Transverse colon (tissue), 4 donors: ENCODE measurements at regions not wholly inside any gene's neighbourhood (a gene's known extent, or its start where the extent isn't known, plus 50 kb on each side); places are given as distances from the start of the nearest gene placed in this dataset.
"Not testable (repeated sequence)": the region's sequence is repeated elsewhere in the genome, so short reads cannot be mapped to it uniquely, and the experiment has no call there.

Experiments used
- DNase-seq: peaks from one replicate; pipeline ENCODE4 v3.0.0-alpha.2; 2019
- H3K27ac ChIP-seq, 4 donors: fragments of 200-600 bp; sonication (generic); 2 replicates each; pipeline ENCODE4 v1.5.1; 2016 to 2018; ENCODE audit warnings: inconsistent platforms in 4 of 4
- H3K27me3 ChIP-seq: fragments of 200-600 bp; sonication (generic); 2 replicates; pipeline ENCODE4 v1.5.1; 2017; ENCODE audit warnings: inconsistent platforms
- H3K36me3 ChIP-seq, 4 donors: fragments of 200-600 bp; sonication (generic); 2 replicates each; pipeline ENCODE4 v1.5.1; 2017 to 2019; ENCODE audit warnings: inconsistent platforms in 4 of 4
- H3K4me1 ChIP-seq, 4 donors: fragments of 200-600 bp; sonication (generic); 2 replicates each; pipeline ENCODE4 v1.5.1; 2017 to 2020; ENCODE audit warnings: inconsistent platforms in 4 of 4
- H3K4me3 ChIP-seq, 4 donors: fragments of 200-600 bp; sonication (generic); 1 replicate in 1 of 4; 2 replicates in 3 of 4; pipeline versions ENCODE4 v1.5.1 to v1.6.1; 2017 to 2019; ENCODE audit warnings: inconsistent platforms in 4 of 4
- H3K9me3 ChIP-seq, 2 donors: fragments of 200-600 bp; sonication (generic); 2 replicates each; pipeline ENCODE4 v1.5.1; 2017 to 2019; ENCODE audit warnings: inconsistent platforms in 2 of 2
- WGBS, 2 donors: methylation state at CpG; one replicate each; pipeline ENCODE4 v1.1.5; 2018; ENCODE audit warnings: low coverage in 1 of 2; 5-methylcytosine and 5-hydroxymethylcytosine counted together
- in situ Hi-C, 4 donors: fragments of 200-750 bp; cut with MboI; loops; one replicate each; pipeline versions ENCODE4 v1.15.0 to v1.15.1; 2017; ENCODE audit warnings: low sequenced_read_pairs in 3 of 4, low pct_ligation_motif_present in 1 of 4, low pct_unique_long_range_greater_than_20kb in 1 of 4
- intact Hi-C: fragments of 100-400 bp; cut with DNase I; formaldehyde crosslinking; loops from one replicate; pipeline ENCODE4 v1.15.1; 2023; ENCODE audit warnings: low total_unique reads

- DNase-seq, H3K27me3 ChIP-seq, intact Hi-C loops, H3K4me3 ChIP-seq, H3K36me3 ChIP-seq, H3K27ac ChIP-seq, in situ Hi-C loops, H3K4me1 ChIP-seq, H3K9me3 ChIP-seq: not testable (repeated sequence)
- no CpG with 5 or more reads among the region's 6 CpGs for WGBS, 2 donors
Observed at GRCh38 chr15:21357056-21357455, 83.2 kb downstream of the POTEB3 start.

GRCh38 chr15:21355944-21356343, 84.4 kb downstream of the POTEB3 start:
- intact Hi-C loops, H3K36me3 ChIP-seq, H3K4me1 ChIP-seq, H3K4me3 ChIP-seq, H3K27me3 ChIP-seq, DNase-seq, H3K27ac ChIP-seq, in situ Hi-C loops, H3K9me3 ChIP-seq: not testable (repeated sequence)
- no CpG with 5 or more reads among the region's 6 CpGs for WGBS, 2 donors

- H3K9me3 ChIP-seq, H3K4me1 ChIP-seq, in situ Hi-C loops, H3K4me3 ChIP-seq, DNase-seq, intact Hi-C loops, H3K36me3 ChIP-seq, H3K27ac ChIP-seq, H3K27me3 ChIP-seq: not testable (repeated sequence)
- WGBS, 2 donors, result no CpG with 5 or more reads among the region's 20 CpGs
Observed at GRCh38 chr15:21354597-21354996, 85.7 kb downstream of the POTEB3 start.

GRCh38 chr15:21352670-21353318, 87.5 kb downstream of the POTEB3 start:
- not testable (repeated sequence) for H3K4me1 ChIP-seq

GRCh38 chr15:21344960-21345359, 95.3 kb downstream of the POTEB3 start:
- no CpG with 5 or more reads among the region's 47 CpGs for WGBS, 2 donors
- intact Hi-C loops, H3K4me1 ChIP-seq, H3K4me3 ChIP-seq, H3K27ac ChIP-seq, H3K9me3 ChIP-seq, H3K36me3 ChIP-seq, in situ Hi-C loops, DNase-seq, H3K27me3 ChIP-seq: not testable (repeated sequence)

More at GRCh38 chr15:21352670-21353318, 87.5 kb downstream of the POTEB3 start:
- H3K27me3 ChIP-seq, intact Hi-C loops, H3K9me3 ChIP-seq, DNase-seq, H3K36me3 ChIP-seq, in situ Hi-C loops, H3K27ac ChIP-seq, H3K4me3 ChIP-seq: not testable (repeated sequence)
- no CpG with 5 or more reads among the region's 40 CpGs for WGBS, 2 donors

- H3K36me3 ChIP-seq, H3K4me1 ChIP-seq, H3K4me3 ChIP-seq, in situ Hi-C loops, DNase-seq, H3K27ac ChIP-seq, intact Hi-C loops, H3K9me3 ChIP-seq, H3K27me3 ChIP-seq: not testable (repeated sequence)
- no CpG with 5 or more reads among the region's 41 CpGs for WGBS, 2 donors
Observed at GRCh38 chr15:21344500-21344899, 95.8 kb downstream of the POTEB3 start.

- H3K4me3 ChIP-seq, H3K9me3 ChIP-seq, H3K27me3 ChIP-seq, H3K27ac ChIP-seq, DNase-seq, H3K4me1 ChIP-seq, H3K36me3 ChIP-seq, in situ Hi-C loops, intact Hi-C loops: not testable (repeated sequence)
- WGBS, 2 donors, result no CpG with 5 or more reads among the region's 2 CpGs
Observed at GRCh38 chr15:21337028-21337427, 103.3 kb downstream of the POTEB3 start.

- intact Hi-C loops, H3K4me3 ChIP-seq, in situ Hi-C loops, H3K36me3 ChIP-seq, H3K4me1 ChIP-seq, H3K27me3 ChIP-seq, H3K27ac ChIP-seq, H3K9me3 ChIP-seq: not testable (repeated sequence)
- WGBS, 2 donors, result 77% methylated on average over 7 of the region's 68 CpGs; no CpG with 5 or more reads in 1 of the 2 donors
- DNase-seq, result peak; percentile 5
Observed at GRCh38 chr15:21324720-21325460, 115.4 kb downstream of the POTEB3 start.

- 9 to 29% methylated on average over 1 of the region's 2 CpGs for WGBS, 2 donors
- H3K27ac ChIP-seq, H3K4me1 ChIP-seq, H3K27me3 ChIP-seq, DNase-seq, H3K4me3 ChIP-seq, H3K36me3 ChIP-seq, H3K9me3 ChIP-seq, intact Hi-C loops, in situ Hi-C loops: not testable (repeated sequence)
Observed at GRCh38 chr15:21284353-21284752, 155.9 kb downstream of the POTEB3 start.

- H3K9me3 ChIP-seq, H3K27me3 ChIP-seq, H3K4me1 ChIP-seq, H3K27ac ChIP-seq, in situ Hi-C loops, H3K36me3 ChIP-seq, intact Hi-C loops, H3K4me3 ChIP-seq, DNase-seq: not testable (repeated sequence)
- no CpG with 5 or more reads among the region's 1 CpG for WGBS, 2 donors
Observed at GRCh38 chr15:21283210-21283609, 157.1 kb downstream of the POTEB3 start.

GRCh38 chr15:21280272-21280671, 160.0 kb downstream of the POTEB3 start:
- H3K27ac ChIP-seq, H3K36me3 ChIP-seq, intact Hi-C loops, DNase-seq, H3K4me1 ChIP-seq, H3K4me3 ChIP-seq, in situ Hi-C loops, H3K27me3 ChIP-seq, H3K9me3 ChIP-seq: not testable (repeated sequence)
- no CpG with 5 or more reads among the region's 3 CpGs for WGBS, 2 donors
